Naive B cell (primary cell): ENCODE measurements at regions not wholly inside any gene's neighbourhood (a gene's known extent, or its start where the extent isn't known, plus 50 kb on each side); places are given as distances from the start of the nearest gene placed in this dataset.
"Not testable (repeated sequence)": the region's sequence is repeated elsewhere in the genome, so short reads cannot be mapped to it uniquely, and the experiment has no call there.

Source experiments
- ATAC-seq, 2 donors: fragments of 150-1000 bp; cut with Tn5 transposase; 2 replicates each; pipeline ENCODE4 v1.10.0; 2021; ENCODE audit warnings: low read depth in 2 of 2, mild to moderate bottlenecking in 2 of 2, moderate library complexity in 2 of 2
- DNase-seq: peaks from one replicate; pipeline ENCODE4 v3.0.0; 2022
- H3K27ac Mint-ChIP-seq, 6 donors: one replicate each; pipeline ENCODE4 v1.8.0; 2020 to 2022; ENCODE audit warnings: mild to moderate bottlenecking in 6 of 6, mixed read lengths in 6 of 6, moderate library complexity in 5 of 6, inconsistent platforms in 2 of 6
- H3K27me3 Mint-ChIP-seq, 3 donors: one replicate each; pipeline ENCODE4 v1.8.0; 2021 to 2022; ENCODE audit warnings: mixed read lengths in 3 of 3, mild to moderate bottlenecking in 1 of 3
- H3K36me3 Mint-ChIP-seq, 2 donors: one replicate each; pipeline ENCODE4 v1.8.0; 2020 to 2022; ENCODE audit warnings: mixed read lengths in 2 of 2, inconsistent platforms in 1 of 2, mild to moderate bottlenecking in 1 of 2
- H3K4me1 Mint-ChIP-seq, 3 donors: one replicate each; pipeline ENCODE4 v1.8.0; 2020 to 2022; ENCODE audit warnings: mixed read lengths in 3 of 3, inconsistent platforms in 1 of 3, mild to moderate bottlenecking in 1 of 3, moderate library complexity in 1 of 3
- H3K4me3 Mint-ChIP-seq, 8 donors: one replicate each; pipeline ENCODE4 v1.8.0; 2020 to 2022; ENCODE audit warnings: mild to moderate bottlenecking in 8 of 8, mixed read lengths in 8 of 8, moderate library complexity in 8 of 8, inconsistent platforms in 2 of 8
- H3K9me3 Mint-ChIP-seq, 7 donors: one replicate each; pipeline ENCODE4 v1.8.0; 2020 to 2022; ENCODE audit warnings: mixed read lengths in 7 of 7, mild to moderate bottlenecking in 5 of 7, inconsistent platforms in 2 of 7, moderate library complexity in 1 of 7

DNA sequence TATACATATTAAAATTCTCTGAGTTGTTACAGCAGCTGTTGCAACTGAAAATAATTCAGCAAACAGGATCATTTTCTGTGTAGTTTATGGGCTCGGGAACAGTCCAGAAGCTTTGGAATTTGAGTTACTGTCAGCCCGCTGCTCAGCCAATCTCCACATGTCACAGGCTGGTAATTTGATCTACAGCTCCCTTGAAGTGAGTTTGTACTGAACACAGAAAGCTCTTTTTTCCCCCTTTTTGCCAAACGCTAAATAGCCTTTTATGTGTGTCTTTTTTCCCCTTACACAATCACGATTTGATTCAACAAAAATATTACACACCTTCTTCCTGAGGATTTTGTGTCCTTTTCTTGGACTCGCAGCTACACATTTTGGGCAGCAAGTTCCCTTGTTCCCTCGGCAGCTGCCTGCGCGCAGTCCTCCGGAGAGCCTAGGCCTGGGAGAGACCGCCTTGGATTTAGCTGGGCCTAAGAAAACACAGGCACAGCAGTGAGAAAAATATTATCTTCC lies 371.4 kb downstream of the KCNRG start:
- no peak for DNase-seq
- no peak for ATAC-seq
- Mint-ChIP-seq H3K4me1 (peaks cover 0 to 4% (median 0%) of the 10 kb centered on the region in 3 donors), H3K27me3 (no peaks in the 10 kb centered on the region), H3K4me3 (no peak overlapping the region), H3K36me3 (no peaks in the 10 kb centered on the region), H3K9me3 (peaks cover 0 to 12% (median 3%) of the 10 kb centered on the region in 7 donors), H3K27ac (no peak overlapping the region)

DNA sequence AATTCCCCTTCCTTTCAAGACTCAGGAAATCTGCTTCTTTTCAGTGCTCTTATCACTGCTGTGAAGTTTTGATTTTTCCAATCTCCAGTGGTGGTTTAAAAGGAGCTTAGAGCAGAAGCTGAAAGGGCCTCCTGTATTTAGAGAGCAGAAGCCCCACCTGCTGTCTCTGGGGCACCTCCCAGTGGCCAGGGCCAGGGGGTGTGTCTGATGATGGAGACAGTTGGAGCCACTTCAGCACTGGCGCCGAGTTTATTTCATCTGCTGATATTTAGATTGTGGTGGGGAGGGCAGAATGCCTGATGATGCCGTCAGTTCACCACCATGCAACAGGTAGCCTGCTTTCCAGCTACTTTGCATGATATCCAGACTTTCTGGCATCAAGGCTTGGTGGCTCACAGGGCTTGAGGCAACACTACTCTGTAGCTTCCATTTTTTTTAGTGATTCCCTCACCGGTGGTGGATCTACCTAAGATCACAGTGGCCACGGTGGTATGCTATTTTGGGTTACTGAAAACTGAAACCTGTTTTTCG lies 371.9 kb downstream of the KCNRG start:
- ATAC-seq, result peak; percentile 65 to 70
- Mint-ChIP-seq H3K27me3 (no peaks in the 10 kb centered on the region), H3K27ac (peak overlapping the region in 1 of 6 donors; percentile 26), H3K36me3 (no peaks in the 10 kb centered on the region), H3K4me1 (peaks cover 0 to 4% (median 0%) of the 10 kb centered on the region in 3 donors), H3K4me3 (no peak overlapping the region), H3K9me3 (peaks cover 0 to 7% (median 0%) of the 10 kb centered on the region in 7 donors)
- DNase-seq, result no peak

DNA sequence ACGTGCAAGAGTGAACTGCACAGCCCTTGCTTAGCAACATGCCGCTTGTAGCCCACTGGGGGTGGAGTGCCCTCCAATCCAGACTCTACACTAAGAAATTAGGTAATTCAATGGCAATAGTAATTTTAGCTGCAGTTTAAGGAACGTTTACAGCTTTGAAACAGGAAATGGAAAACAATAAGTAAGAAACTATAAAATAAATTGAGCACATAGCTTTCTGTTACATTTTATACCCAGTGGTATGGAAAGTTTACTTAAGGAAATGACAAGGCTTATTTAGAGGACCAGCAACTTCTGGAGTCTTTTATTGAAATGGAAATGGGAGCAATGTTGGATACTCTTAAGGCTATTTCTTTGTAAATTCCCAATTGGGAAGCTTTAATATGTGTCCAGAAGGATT lies 373.2 kb downstream of the KCNRG start:
- no peaks in the 10 kb centered on the region for H3K36me3 Mint-ChIP-seq
- no peaks in the 10 kb centered on the region for H3K9me3 Mint-ChIP-seq
- ATAC-seq, result no peak
- H3K4me1 Mint-ChIP-seq, result peaks cover 0 to 4% (median 0%) of the 10 kb centered on the region in 3 donors
- H3K27me3 Mint-ChIP-seq, result no peaks in the 10 kb centered on the region
- no peak for DNase-seq
- H3K4me3 Mint-ChIP-seq, result no peak overlapping the region
- H3K27ac Mint-ChIP-seq, result no peak overlapping the region

DNA sequence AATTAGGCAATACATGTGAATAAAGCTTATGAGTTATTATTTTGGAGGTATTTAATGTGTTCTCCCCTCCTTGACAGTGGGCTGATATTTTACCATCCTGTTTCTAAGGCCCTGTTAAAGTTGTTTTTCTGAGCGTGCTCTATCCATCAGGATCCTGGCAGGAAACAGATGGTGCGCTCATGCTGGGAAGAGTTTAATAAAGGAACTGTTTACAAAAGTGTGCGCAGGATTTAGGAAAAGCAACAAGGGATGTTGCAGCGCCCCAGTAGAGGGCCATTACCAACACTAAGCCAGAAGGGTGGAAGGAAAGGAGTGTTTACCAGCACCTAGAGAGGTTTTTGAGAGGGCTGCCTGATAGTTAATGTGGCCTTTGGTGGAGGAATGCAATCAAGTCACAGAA lies 374.5 kb downstream of the KCNRG start:
- Mint-ChIP-seq H3K27me3 (no peaks in the 10 kb centered on the region), H3K4me3 (no peak overlapping the region), H3K27ac (no peak overlapping the region), H3K9me3 (no peaks in the 10 kb centered on the region), H3K36me3 (no peaks in the 10 kb centered on the region), H3K4me1 (peaks cover 0 to 4% (median 0%) of the 10 kb centered on the region in 3 donors)
- ATAC-seq, result no peak
- DNase-seq, result no peak

DNA sequence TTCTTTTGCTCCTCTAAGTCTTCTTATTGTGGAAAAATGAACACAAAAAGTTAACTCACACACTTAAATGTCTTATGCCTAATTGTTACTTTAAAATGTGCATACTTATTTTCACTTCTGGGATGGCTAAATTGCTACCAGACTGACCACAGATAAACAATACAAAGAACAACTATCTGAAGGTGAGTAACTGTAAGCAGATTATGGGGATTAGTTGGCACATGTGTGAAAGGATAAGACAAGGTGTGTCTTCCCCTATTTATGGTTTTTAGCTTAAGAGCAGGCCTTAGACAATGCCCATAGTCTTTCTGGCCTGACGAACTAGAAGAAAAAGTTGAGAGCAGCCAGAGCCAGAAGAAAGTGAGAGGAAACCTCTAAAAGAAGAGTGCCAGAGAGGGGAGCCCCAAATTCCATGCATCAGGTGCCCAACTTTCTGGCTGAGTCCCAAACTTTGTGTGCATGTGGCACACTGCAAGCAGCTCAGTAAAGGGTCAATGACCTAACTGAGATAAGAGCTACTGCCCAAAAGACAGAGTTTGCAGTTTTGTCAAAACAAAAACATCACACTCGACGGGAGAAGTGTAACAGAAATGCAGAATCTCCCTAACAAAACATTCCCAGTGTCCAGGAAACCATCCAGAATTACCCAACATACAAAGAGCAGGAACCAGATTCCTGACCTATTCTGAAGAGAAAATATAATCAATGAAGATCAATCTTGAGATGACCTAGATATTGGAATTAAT lies 375.4 kb downstream of the KCNRG start:
- Mint-ChIP-seq H3K9me3 (no peaks in the 10 kb centered on the region), H3K27me3 (no peaks in the 10 kb centered on the region), H3K4me1 (peaks cover 0 to 4% (median 0%) of the 10 kb centered on the region in 3 donors), H3K4me3 (no peak overlapping the region), H3K27ac (peak overlapping the region in 1 of 6 donors; percentile 11), H3K36me3 (no peaks in the 10 kb centered on the region)
- DNase-seq (no peak), ATAC-seq (no peak)

DNA sequence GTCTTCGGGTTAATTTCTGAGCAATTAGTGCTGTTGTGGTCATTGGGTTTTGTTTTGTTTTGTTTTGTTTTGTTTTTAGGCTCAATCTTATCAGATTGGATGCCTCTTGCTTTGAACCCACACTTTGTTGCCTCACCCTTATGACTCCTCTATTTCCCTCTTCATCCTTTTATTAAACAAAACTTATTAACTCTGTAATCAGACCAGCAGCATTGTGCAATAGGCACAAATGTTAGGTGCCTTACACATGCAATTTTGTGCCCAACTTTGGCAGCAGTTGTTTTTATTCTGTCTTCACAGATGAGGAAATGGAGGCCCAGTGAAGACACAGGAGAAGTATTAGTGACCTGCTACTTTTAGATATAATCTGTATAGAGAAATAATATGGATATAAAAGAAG lies 377.7 kb downstream of the KCNRG start:
- Mint-ChIP-seq H3K9me3 (no peaks in the 10 kb centered on the region), H3K36me3 (no peaks in the 10 kb centered on the region), H3K27me3 (no peaks in the 10 kb centered on the region), H3K4me3 (no peak overlapping the region), H3K27ac (no peak overlapping the region), H3K4me1 (no peaks in the 10 kb centered on the region)
- ATAC-seq (no peak), DNase-seq (no peak)

GRCh38 chr13:50393628-50394027 lies 378.4 kb downstream of the KCNRG start:
- no peaks in the 10 kb centered on the region for H3K9me3 Mint-ChIP-seq
- DNase-seq, result no peak
- no peak for ATAC-seq

DNA sequence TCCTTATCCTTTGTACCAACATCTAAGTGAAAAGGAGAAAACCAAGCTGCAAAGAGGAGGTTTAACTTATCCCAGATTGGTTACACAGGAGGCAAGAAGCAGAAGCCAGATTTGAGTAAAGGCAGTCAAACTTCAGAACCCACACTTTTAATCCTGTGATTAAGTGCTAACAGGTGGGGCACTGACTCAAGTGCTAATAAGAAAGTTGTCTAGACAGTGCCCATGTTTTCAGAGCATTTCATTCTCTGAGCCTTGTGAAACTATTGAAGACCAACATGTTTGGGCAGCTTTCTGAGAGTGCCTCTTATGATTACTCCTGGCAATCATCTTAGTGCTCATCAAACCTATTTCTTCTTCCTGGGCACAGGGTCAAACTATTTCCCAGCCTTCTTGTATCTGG lies 380.8 kb downstream of the KCNRG start:
- no peak for DNase-seq

More at GRCh38 chr13:50393628-50394027, 378.4 kb downstream of the KCNRG start:
- Mint-ChIP-seq H3K36me3 (peaks cover 0 to 2% of the 10 kb centered on the region in 2 donors), H3K27ac (no peak overlapping the region), H3K4me1 (no peaks in the 10 kb centered on the region), H3K4me3 (no peak overlapping the region), H3K27me3 (no peaks in the 10 kb centered on the region)

GRCh38 chr13:50396618-50397017 lies 381.4 kb downstream of the KCNRG start:
- H3K27me3 Mint-ChIP-seq, H3K4me3 Mint-ChIP-seq, H3K9me3 Mint-ChIP-seq, H3K4me1 Mint-ChIP-seq, DNase-seq, H3K36me3 Mint-ChIP-seq, ATAC-seq, H3K27ac Mint-ChIP-seq: not testable (repeated sequence)

More for the DNA sequence above, 380.8 kb downstream of the KCNRG start:
- no peaks in the 10 kb centered on the region for H3K27me3 Mint-ChIP-seq
- no peak overlapping the region for H3K27ac Mint-ChIP-seq
- H3K36me3 Mint-ChIP-seq, result peaks cover 0 to 5% of the 10 kb centered on the region in 2 donors
- H3K4me1 Mint-ChIP-seq, result peaks cover 0 to under 1% (median 0%) of the 10 kb centered on the region in 3 donors
- H3K9me3 Mint-ChIP-seq, result no peaks in the 10 kb centered on the region
- ATAC-seq, result no peak
- H3K4me3 Mint-ChIP-seq, result no peak overlapping the region

DNA sequence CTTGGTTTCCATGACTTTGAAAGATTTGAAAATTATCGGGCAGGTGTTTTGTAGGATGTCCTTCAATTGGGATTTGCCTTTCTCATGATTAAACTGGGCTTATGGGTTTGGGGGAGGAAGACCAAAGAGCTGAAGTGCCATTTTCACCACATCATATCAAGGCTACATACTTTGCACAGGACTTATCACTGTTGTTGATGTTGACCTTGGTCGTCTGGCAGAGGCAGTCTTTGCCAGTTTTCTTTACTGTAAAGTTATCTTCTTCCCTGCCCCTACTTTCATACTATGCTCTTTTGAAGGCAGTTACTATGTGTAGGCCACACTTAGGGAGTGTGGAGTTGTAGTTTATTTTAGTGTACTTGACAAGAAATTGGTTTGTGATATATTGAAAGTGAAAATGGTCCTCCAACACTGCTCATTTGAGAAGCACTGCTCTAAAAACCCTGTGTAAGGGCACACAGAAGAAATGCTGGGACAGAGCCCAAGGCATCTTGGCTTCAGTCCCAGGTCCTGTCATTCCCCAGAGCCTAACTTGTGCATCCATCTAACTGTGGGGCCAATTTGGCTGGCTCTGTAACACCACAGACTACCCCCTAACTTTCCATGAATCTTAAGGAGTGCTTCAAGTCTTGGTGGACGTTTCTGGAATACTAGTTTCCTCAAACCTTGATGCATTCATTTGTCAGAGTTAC lies 384.9 kb downstream of the KCNRG start:
- H3K36me3 Mint-ChIP-seq, result peaks cover 0 to 5% of the 10 kb centered on the region in 2 donors
- H3K27me3 Mint-ChIP-seq, result no peaks in the 10 kb centered on the region
- H3K9me3 Mint-ChIP-seq, result no peaks in the 10 kb centered on the region
- DNase-seq, result no peak
- no peak overlapping the region for H3K27ac Mint-ChIP-seq
- no peak for ATAC-seq
- H3K4me1 Mint-ChIP-seq, result peaks cover 2 to 12% (median 9%) of the 10 kb centered on the region in 3 donors
- H3K4me3 Mint-ChIP-seq, result peak overlapping the region in 1 of 8 donors; percentile 10

- no peaks in the 10 kb centered on the region for H3K27me3 Mint-ChIP-seq
- H3K4me3 Mint-ChIP-seq, result no peak overlapping the region
- peak overlapping the region in 2 of 6 donors; percentile 34 to 38 for H3K27ac Mint-ChIP-seq
- no peaks in the 10 kb centered on the region for H3K9me3 Mint-ChIP-seq
- DNase-seq, result no peak
- H3K36me3 Mint-ChIP-seq, result peaks cover 0 to 5% of the 10 kb centered on the region in 2 donors
- H3K4me1 Mint-ChIP-seq, result peaks cover 2 to 12% (median 9%) of the 10 kb centered on the region in 3 donors
- no peak for ATAC-seq
These were observed 385.8 kb downstream of the KCNRG start for GRCh38 chr13:50401049-50401505.

DNA sequence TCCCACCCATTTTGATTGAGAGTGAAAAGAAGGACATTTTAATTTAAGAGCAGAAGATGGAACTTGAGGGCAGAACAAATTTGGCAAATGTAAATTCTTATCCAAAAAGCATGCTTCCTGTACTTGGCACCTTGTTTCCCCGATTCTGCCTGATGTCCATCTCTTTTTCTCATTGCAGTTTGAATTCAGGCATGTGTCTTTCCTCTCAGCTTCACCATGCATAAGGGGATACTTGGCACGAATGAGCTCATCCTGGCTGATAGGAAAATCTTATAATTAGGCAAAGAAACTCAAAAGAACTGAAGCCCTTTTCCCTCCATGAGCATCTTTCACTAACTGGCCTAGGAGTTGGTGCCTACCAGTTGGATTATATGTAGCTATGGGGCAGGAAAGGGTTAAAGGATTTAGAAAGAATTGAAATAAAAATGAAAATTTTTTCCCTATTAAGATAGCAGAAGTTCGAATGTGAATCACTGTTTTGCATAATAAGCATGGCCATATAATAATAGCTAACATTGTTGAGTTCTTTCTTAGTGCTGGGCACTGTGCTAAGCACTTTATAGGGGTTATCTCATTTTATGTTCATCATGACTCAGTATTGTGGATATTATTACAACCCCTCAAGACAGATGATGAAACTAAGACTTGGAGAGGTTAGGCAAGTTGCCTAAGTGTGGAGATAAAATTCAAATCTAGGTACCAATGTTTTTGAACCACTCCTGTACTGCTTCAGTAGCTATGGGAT lies 386.6 kb downstream of the KCNRG start:
- Mint-ChIP-seq H3K27me3 (no peaks in the 10 kb centered on the region), H3K4me1 (peaks cover 2 to 12% (median 9%) of the 10 kb centered on the region in 3 donors), H3K36me3 (peaks cover 0 to 5% of the 10 kb centered on the region in 2 donors), H3K4me3 (peak overlapping the region in 1 of 8 donors; percentile 35), H3K9me3 (no peaks in the 10 kb centered on the region), H3K27ac (peak overlapping the region in 1 of 6 donors; percentile 21)
- no peak for ATAC-seq
- no peak for DNase-seq

GRCh38 chr13:50403311-50403710 lies 388.1 kb downstream of the KCNRG start:
- no peak for DNase-seq
- ATAC-seq, result no peak
- peaks cover 2 to 12% (median 9%) of the 10 kb centered on the region in 3 donors for H3K4me1 Mint-ChIP-seq
- H3K36me3 Mint-ChIP-seq, result peaks cover 0 to 5% of the 10 kb centered on the region in 2 donors
- H3K27ac Mint-ChIP-seq, result peak overlapping the region in 2 of 6 donors; percentile 24 to 34
- no peaks in the 10 kb centered on the region for H3K27me3 Mint-ChIP-seq
- no peak overlapping the region for H3K4me3 Mint-ChIP-seq
- no peaks in the 10 kb centered on the region for H3K9me3 Mint-ChIP-seq
